Putamen (tissue), 1 donor: ENCODE measurements at regions not wholly inside any gene's neighbourhood (a gene's known extent, or its start where the extent isn't known, plus 50 kb on each side); places are given as distances from the start of the nearest gene placed in this dataset.
A peak's percentile ranks its signal among the peaks of the same experiment; 100 is the strongest.

ENCODE experiments used
- DNase-seq: peaks from one replicate; pipeline ENCODE4 v3.0.0-alpha.2; 2016; ENCODE audit warnings: low spot score

GRCh38 chr11:120032766-120033390, 105.0 kb downstream of the TRIM29 start:
- DNase-seq: no peak

DNA sequence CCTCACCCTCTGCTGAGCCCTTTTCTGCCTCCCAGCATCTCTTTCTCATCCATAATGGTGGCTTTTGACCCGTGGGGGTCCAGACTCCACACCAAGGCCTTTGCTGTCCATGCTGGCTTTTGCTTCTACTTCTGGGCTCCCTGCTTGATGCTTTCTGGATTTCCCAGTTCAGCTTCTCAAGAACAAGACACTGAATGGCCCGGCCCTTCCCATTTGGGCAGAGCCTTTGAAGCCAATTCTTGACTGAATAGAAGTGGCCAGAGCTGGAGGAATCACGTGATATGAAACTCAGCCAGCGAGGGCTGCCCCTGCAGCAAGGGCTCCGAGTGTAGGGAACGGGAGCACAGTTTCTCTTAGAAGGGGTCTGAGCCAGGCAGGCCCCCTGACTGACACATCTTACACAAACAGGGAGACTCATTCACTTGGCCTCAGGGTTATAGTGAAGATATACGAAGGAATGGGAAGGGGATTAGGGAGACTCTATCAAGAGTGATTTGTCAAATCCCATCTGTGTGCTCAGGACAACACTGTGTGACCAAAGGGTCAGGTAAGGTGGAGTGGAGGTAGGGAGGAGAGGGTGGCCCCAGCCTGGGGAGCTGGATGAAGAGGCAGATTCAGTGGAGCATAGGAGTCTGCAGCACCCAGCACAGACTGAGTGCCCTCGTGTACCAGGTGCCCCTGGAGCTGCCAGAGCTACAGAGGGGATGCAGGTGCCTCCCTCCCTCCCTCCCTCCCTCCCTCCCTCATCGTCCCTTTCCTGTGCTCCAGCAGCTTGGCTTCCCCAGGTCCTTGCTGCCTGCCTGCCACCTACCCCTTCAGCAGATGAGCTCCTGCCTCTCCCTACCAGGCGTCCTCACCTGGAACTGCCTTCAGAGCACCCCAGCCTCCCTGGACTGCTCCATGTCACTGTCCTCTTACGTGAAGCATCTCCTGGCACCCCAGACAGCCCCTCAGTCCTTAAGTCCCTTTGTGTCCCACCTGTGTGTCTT, 106.0 kb downstream of the TRIM29 start:
- DNase-seq: peak; percentile 68

DNA sequence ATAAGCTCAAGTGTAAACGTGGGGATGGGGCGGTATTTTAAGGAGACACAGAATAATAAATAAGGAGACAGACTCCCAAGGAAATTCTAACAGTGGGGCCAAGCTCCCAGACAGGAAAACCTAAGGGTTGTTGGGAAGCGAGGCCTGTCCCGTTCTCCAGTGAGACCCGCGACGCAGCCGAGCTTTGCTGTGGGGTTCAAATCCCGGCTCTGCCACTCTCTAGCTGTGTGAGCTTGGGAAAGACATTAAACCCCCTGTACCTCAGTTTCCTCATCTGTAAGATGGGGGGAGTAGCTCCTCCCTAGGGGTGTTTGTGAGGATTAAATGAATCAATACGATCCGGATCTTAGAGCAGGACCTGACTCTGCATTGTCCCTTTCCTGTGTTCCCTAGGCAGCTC, 106.8 kb downstream of the TRIM29 start:
- no peak for DNase-seq

DNA sequence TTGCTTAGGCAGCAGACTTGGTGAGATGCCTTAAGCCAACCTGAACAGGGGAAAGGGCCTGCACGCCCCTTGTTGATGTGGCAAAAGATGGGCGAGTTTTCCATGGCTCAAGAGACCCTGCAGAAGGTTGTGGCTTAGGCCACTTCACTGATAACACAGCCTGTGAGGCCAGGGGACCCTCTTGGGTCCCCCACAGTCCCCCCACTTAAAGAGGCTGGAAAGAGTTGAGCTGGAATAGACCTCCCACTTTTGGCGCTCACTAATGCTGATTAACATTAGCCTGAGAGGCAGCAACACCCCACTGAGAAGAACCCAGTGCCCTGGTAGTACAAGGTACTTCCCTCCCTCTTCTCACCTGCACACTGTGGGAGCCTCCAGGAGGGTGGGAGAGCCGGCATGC, 107.5 kb downstream of the TRIM29 start:
- DNase-seq: no peak

DNA sequence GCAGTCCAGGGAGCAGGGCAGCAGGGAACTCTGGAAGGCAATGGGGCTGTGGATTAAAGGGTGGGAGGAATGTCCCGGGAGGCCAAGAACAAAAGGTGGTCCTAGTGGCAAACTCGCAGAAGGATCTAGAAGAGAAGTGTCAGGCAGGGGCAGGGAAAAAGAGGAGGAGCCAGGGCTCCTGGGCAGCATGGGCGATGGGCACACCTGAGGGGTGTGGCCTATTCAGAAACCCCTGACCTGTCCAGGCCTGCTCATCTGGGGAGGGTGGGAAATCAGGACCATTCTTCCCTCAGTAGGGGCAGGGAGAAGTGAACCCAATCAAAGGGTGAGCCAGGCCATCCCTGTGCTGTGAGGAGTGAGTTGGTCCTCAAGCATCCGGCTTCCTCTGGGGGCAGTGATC, 108.6 kb downstream of the TRIM29 start:
- no peak for DNase-seq

DNA sequence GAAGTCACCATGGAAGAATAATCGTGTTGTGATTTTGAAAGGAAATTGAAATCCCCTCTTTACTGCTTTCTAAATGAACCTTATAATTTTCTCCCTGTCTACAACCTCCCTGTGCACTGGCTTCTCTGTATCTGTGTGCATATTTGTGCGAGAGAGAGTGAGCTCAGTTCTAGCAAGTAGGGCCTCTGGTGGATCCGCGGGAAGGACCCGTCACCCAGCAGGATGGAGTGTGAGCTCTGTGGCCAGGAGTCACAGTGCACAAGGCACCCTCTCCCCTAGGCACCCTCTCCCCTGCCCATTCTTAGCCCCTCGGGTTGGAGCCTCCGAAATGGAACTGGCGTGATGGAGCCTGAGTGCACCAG, 109.0 kb downstream of the TRIM29 start:
- no peak for DNase-seq

DNA sequence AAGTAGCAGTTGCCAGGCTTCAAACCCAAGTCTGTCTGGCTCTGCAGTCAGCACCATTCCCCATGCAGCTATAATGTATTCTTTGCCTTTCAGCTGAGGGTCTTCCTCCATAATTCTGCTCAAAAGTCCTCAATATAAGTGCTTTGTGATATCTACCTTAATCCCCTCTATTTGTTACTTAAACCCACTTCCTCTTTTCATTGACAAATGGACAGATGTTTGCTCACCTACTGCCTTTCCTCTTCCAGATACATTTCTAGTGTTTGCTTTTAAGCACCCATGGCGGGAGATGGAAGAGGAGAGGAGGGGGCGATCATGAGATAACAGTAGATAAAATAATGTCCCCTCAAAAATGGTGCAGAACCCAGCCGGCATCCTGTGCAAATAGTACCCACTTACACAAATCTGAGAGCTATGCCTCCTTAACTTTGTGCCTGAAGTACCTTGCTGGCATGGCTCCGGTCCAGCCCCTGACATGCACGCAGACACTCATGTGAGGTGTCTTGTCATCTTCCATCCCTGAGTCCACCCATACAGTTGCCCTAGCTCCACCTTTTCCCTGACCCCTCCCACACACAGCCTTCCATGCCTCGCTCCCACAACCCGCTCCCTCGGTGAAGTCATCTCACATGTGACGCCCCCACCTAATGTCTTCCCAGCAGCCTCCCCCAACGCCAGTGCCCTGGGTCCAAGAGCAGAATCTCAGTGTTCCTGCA, 109.6 kb downstream of the TRIM29 start:
- no peak for DNase-seq

GRCh38 chr11:120027546-120028180, 110.2 kb downstream of the TRIM29 start:
- no peak for DNase-seq

- no peak for DNase-seq
Measured at GRCh38 chr11:120025606-120026335, 112.1 kb downstream of the TRIM29 start.

DNA sequence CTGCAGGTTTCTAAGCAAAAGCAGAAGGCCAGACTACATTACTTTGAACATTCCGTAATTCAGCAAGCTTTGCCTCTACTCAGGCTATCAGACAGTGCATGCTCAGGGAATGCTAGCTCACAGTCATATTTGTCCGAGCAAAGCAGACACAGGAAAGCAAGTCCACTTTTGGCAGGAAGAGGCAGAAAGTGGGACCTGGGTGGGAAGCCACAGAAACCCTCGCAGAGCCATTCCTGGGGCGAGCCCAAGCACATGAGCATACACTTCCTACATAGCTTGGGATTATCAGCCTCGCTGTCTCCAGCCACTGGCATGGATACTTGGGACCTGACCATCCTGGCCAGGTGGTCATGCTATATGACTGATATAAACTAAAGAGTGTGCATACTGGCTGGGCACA, 113.3 kb downstream of the TRIM29 start:
- no peak for DNase-seq

- no peak for DNase-seq
Measured at GRCh38 chr11:120024046-120024445, 113.9 kb downstream of the TRIM29 start.

- no peak for DNase-seq
Measured at GRCh38 chr11:120023551-120023950, 114.4 kb downstream of the TRIM29 start.

GRCh38 chr11:120023120-120023519, 114.8 kb downstream of the TRIM29 start:
- no peak for DNase-seq

- DNase-seq: no peak
Measured at GRCh38 chr11:120022617-120023016, 115.3 kb downstream of the TRIM29 start.

- DNase-seq: no peak
Measured at GRCh38 chr11:120021978-120022377, 115.9 kb downstream of the TRIM29 start.

DNA sequence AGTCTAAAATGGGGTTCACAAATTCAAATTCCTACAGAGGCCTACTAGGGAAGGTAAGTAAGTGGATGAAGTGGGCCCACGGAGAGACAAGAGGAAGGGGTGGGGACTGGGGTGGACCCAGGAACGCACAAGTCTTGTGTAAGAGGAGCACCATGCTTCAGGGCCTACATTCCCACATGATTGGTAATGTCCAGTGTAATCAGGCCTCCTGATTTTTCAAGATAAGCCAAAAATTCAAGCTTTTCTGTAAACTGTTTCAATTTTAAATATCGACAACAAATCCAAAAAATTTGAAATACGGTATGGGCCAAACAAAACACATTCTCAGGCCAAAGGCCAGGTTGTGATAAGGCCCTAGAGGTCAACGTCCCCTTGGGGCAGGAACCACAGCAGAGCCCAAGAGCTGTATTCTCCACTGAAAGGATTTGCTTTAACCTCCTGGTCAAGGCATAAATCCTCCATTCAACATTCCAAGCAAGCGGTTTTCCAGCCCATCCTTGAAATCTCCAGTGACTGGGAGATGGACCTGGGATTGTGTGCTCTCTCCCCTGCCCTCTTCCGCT, 116.4 kb downstream of the TRIM29 start:
- no peak for DNase-seq

DNA sequence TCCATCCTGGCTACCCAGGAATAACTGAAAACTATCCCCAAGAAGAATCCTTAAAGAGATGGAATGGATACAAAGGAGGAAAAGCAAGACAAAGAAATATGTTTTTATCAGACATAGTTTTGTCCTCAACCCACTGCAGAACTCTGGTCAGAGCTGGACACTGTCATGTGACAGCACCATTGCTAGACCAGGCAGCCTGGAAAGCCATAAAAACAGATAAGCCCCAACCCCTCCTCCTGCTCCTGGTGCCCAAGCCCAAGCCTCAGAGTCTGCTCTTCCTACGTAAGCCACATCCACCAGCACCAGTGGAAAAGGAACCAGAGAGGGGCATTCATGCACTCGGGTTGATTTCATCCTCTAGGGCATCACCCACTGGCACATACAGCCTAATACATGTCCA, 116.9 kb downstream of the TRIM29 start:
- DNase-seq: no peak

DNA sequence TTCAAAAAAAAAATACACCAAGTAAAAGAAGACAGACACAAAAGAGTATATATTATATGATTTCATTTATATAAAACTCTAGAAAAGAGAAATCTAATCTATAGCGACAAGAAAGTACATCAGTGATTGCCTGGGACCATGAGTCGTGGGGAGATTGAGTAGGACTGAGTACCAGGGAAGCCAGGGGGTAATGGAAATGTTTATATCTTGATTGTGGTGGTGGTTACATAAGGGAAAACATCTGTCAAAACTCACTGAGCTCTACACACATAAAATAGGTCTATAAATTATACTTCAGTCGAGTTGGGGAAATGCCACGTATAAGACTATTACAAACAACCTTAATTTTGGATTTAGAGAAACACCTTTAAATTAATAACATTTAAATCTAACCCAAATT, 117.4 kb downstream of the TRIM29 start:
- DNase-seq: no peak

DNA sequence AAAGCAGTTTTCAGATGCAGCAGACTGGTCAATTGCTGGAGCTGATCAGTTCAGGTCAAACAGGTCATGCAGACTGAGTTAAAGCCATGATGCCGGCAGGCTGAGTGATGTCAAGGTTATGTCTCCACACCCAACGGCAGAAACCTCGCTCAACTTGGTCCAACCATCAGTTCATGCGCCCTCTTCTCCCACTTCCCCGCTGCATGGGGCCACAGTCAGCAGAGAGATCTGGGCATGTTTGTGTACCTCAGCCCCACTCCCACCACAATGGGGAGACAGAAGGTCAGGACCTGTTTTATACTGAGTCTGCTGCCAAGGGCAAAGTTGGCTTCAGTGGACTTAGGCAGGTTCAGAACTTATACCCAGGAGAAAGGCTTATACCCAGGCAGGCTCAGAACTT, 118.7 kb downstream of the TRIM29 start:
- DNase-seq: no peak

DNA sequence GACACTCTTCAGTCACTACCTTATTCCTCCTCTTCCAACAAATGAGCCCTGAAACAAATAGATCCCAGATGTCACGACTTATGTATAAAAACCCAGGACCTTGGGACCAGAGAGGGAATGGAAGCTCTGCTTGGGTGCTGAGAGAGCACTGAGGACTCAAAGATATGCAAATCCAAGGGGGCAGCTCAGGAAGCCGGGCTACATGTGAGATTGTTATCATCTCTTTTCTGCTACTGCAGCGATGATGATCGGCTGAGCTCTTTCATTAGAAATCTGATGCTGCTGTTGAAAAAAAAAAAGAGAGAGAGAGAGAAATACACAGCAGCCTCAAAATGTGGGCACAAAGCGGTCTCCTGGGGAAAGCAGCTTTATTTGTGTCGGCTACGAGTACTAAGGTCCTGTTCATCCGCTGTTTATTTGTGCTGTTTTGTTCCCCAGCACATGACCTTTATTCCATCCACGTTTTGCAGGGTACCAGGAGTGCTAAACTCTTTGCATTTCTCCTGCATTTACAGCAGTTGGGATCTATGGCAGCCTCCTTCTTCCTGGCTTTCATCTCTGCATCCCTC, 120.2 kb downstream of the TRIM29 start:
- DNase-seq: no peak
